C4-2B (cell line): ENCODE measurements at regions not wholly inside any gene's neighbourhood (a gene's known extent, or its start where the extent isn't known, plus 50 kb on each side); places are given as distances from the start of the nearest gene placed in this dataset.

Experiments
- H3K27ac ChIP-seq: fragments of 450-650 bp; 2 replicates; pipeline ENCODE4 v1.5.1; 2017
- CTCF ChIP-seq: fragments of 450-650 bp; conservative IDR thresholded peaks from 2 replicates; pipeline ENCODE4 v1.5.1; 2017; ENCODE audit warnings: mild to moderate bottlenecking
- ZFX ChIP-seq: fragments of 450-650 bp; IDR thresholded peaks from 2 replicates; pipeline ENCODE4 v1.6.1; 2017

- H3K27ac ChIP-seq, result no peak overlapping the region
- TF ChIP-seq ZFX (no peak), CTCF (no peak)
These were observed 256.9 kb downstream of the GPATCH2 start for GRCh38 chr1:217373761-217374701.

GRCh38 chr1:217372049-217372970 lies 258.6 kb downstream of the GPATCH2 start:
- TF ChIP-seq ZFX (no peak), CTCF (no peak)
- H3K27ac ChIP-seq, result no peak overlapping the region

- H3K27ac ChIP-seq, result no peak overlapping the region
- no peak for TF ChIP-seq ZFX
- TF ChIP-seq CTCF, result no peak
These were observed 260.1 kb downstream of the GPATCH2 start for GRCh38 chr1:217370757-217371156.

- no peak overlapping the region for H3K27ac ChIP-seq
- no peak for TF ChIP-seq ZFX
- no peak for TF ChIP-seq CTCF
These were observed 260.8 kb downstream of the GPATCH2 start for GRCh38 chr1:217369996-217370551.

GRCh38 chr1:217369271-217369981 lies 261.5 kb downstream of the GPATCH2 start:
- TF ChIP-seq CTCF (no peak), ZFX (no peak)
- H3K27ac ChIP-seq, result no peak overlapping the region

GRCh38 chr1:217364220-217364619 lies 266.7 kb downstream of the GPATCH2 start:
- no peak overlapping the region for H3K27ac ChIP-seq
- TF ChIP-seq ZFX, result no peak
- no peak for TF ChIP-seq CTCF
